HCT116 (cell line): ENCODE measurements at regions not wholly inside any gene's neighbourhood (a gene's known extent, or its start where the extent isn't known, plus 50 kb on each side); places are given as distances from the start of the nearest gene placed in this dataset.

Source experiments
- ATAC-seq: fragments of 200-7000 bp; cut with Tn5 transposase; 2 replicates; pipeline ENCODE4 v1.9.1; 2020; ENCODE audit warnings: mild to moderate bottlenecking, moderate library complexity
- BruUV-seq: library from RNA; stranded (reverse); fragments of 400-500 nt; replicated peaks from 2 replicates; lab custom pipeline; 2021; lab: Mats Ljungman, UMichigan
- CTCF ChIA-PET: fragments of 300-600 bp; sonication (Branson Sonifier 250); formaldehyde crosslinking; loops from one replicate; lab custom pipeline; 2021; ENCODE audit warnings: antibody characterized with exemption; lab: Charles Lee
- POLR2A ChIA-PET: fragments of 300-600, 350-600 bp; sonication (Branson Sonifier 250); formaldehyde crosslinking; loops from one replicate; lab custom pipeline; 2021; ENCODE audit warnings: antibody characterized with exemption; lab: Charles Lee
- RAD21 ChIA-PET, 2 experiments: fragments of 300-600 bp; sonication (Branson Sonifier 250); formaldehyde crosslinking; loops; one replicate each; lab custom pipeline; 2023; ENCODE audit warnings: low total read pairs in 2 of 2; ENCODE audit not compliant: uncharacterized antibody in 2 of 2, unreplicated experiment in 2 of 2, low non-redundant PET in 1 of 2; lab: Charles Lee
- DNase-seq: peaks from one replicate; pipeline ENCODE4 v3.0.0-alpha.2; 2010; ENCODE audit warnings: low read depth, low spot score
- H2AFZ ChIP-seq: fragments of 200-600 bp; shearing (Covaris generic), sonication (generic); 2 replicates; pipeline ENCODE4 v1.6.1; 2017; ENCODE audit warnings: low read depth, mixed run types, mixed read lengths, antibody characterized with exemption, low read length; ENCODE audit not compliant: poor library complexity, severe bottlenecking
- H3K27ac ChIP-seq: 2 replicates; pipeline ENCODE4 v1.5.1; 2012; ENCODE audit warnings: low read depth, low read length
- H3K27me3 ChIP-seq: fragments of 200-600 bp; sonication (generic); 2 replicates; pipeline ENCODE4 v1.6.1; 2016; ENCODE audit warnings: mixed run types, low read length, mixed read lengths; ENCODE audit not compliant: insufficient read depth
- H3K36me3 ChIP-seq, 2 experiments: fragments of 200-500 bp in 1 of 2; fragments of 200-600 bp in 1 of 2; sonication (Bioruptor generic) in 1 of 2; sonication (generic) in 1 of 2; 2 replicates each; pipeline versions ENCODE4 v1.5.1 to v1.6.1; 2014 to 2016; ENCODE audit warnings: low read length in 2 of 2, inconsistent platforms in 1 of 2, mixed read lengths in 1 of 2, mixed run types in 1 of 2; ENCODE audit not compliant: insufficient read depth in 2 of 2, control insufficient read depth in 1 of 2
- H3K4me1 ChIP-seq, 2 experiments: fragments of 200-600 bp in 1 of 2; sonication (generic) in 1 of 2; 2 replicates each; pipeline versions ENCODE4 v1.5.1 to v1.6.1; 2012 to 2017; ENCODE audit warnings: low read length in 2 of 2, inconsistent platforms in 1 of 2, mild to moderate bottlenecking in 1 of 2, mixed read lengths in 1 of 2, mixed run types in 1 of 2, moderate library complexity in 1 of 2; ENCODE audit not compliant: insufficient read depth in 2 of 2, control insufficient read depth in 1 of 2
- H3K4me2 ChIP-seq: fragments of 200-600 bp; sonication (generic); 2 replicates; pipeline ENCODE4 v1.6.1; 2017; ENCODE audit warnings: mixed run types, low read length, mixed read lengths
- H3K4me3 ChIP-seq, 2 experiments: fragments of 200-600 bp in 1 of 2; sonication (generic) in 1 of 2; replicated peaks in 1 of 2; 2 replicates each; pipeline ENCODE4 v1.5.1; 2011 to 2016; ENCODE audit warnings: low read length in 2 of 2, control low read depth in 1 of 2, low read depth in 1 of 2, mild to moderate bottlenecking in 1 of 2, mixed read lengths in 1 of 2, mixed run types in 1 of 2
- H3K79me2 ChIP-seq: fragments of 200-600 bp; sonication (generic); 2 replicates; pipeline ENCODE4 v1.6.1; 2017; ENCODE audit warnings: mild to moderate bottlenecking, mixed run types, low read length, moderate library complexity, mixed read lengths; ENCODE audit not compliant: insufficient read depth
- H3K9ac ChIP-seq: fragments of 200-600 bp; sonication (generic); 2 replicates; pipeline ENCODE4 v1.6.1; 2016; ENCODE audit warnings: low read length, mixed read lengths
- H3K9me2 ChIP-seq: fragments of 200-600 bp; sonication (generic), shearing (Covaris generic); 2 replicates; pipeline ENCODE4 v1.6.1; 2017; ENCODE audit warnings: mixed run types, mild to moderate bottlenecking, moderate library complexity; ENCODE audit not compliant: insufficient read depth
- H3K9me3 ChIP-seq, 2 experiments: fragments of 200-500 bp in 1 of 2; fragments of 200-600 bp in 1 of 2; sonication (Bioruptor generic) in 1 of 2; sonication (generic) in 1 of 2; 2 replicates each; pipeline ENCODE4 v1.6.1; 2014 to 2017; ENCODE audit warnings: low read length in 2 of 2, mixed read lengths in 2 of 2, inconsistent platforms in 1 of 2, low read depth in 1 of 2, mild to moderate bottlenecking in 1 of 2, mixed run types in 1 of 2, moderate library complexity in 1 of 2; ENCODE audit not compliant: control insufficient read depth in 1 of 2, insufficient read depth in 1 of 2
- H4K20me1 ChIP-seq: fragments of 200-600 bp; sonication (generic), shearing (Covaris generic); 2 replicates; pipeline ENCODE4 v1.6.1; 2017; ENCODE audit warnings: mixed run types, mild to moderate bottlenecking, moderate library complexity; ENCODE audit not compliant: insufficient read depth
- CBX3 ChIP-seq: IDR thresholded peaks from 2 replicates; pipeline ENCODE4 v1.6.1; 2012; ENCODE audit warnings: low read depth
- CEBPB ChIP-seq: IDR thresholded peaks from 2 replicates; pipeline ENCODE4 v1.6.1; 2012; ENCODE audit warnings: low read depth
- ELF1 ChIP-seq: IDR thresholded peaks from 2 replicates; pipeline ENCODE4 v1.6.1; 2012; ENCODE audit warnings: low read depth, borderline replicate concordance
- EZH2 ChIP-seq: fragments of 200-600 bp; sonication (generic); IDR thresholded peaks from 2 replicates; pipeline ENCODE4 v1.6.1; 2017; ENCODE audit warnings: antibody characterized with exemption, mixed run types
- EZH2phosphoT487 ChIP-seq: fragments of 200-600 bp; IDR thresholded peaks from 2 replicates; pipeline ENCODE4 v1.6.1; 2018; ENCODE audit warnings: antibody characterized with exemption, borderline replicate concordance
- FOSL1 ChIP-seq: IDR thresholded peaks from 2 replicates; pipeline ENCODE4 v1.6.1; 2012; ENCODE audit warnings: low read depth
- POLR2A ChIP-seq: IDR thresholded peaks from 2 replicates; pipeline ENCODE4 v1.7.0; 2011; ENCODE audit warnings: borderline replicate concordance; ENCODE audit not compliant: insufficient read depth, insufficient read length; ENCODE audit errors: extremely low read depth
- POLR2AphosphoS5 ChIP-seq: IDR thresholded peaks from 2 replicates; pipeline ENCODE4 v1.6.1; 2011; ENCODE audit warnings: mild to moderate bottlenecking, low read depth, low read length, moderate library complexity
- RAD21 ChIP-seq: IDR thresholded peaks from 2 replicates; pipeline ENCODE4 v1.6.1; 2012; ENCODE audit warnings: low read depth, mild to moderate bottlenecking
- SP1 ChIP-seq: IDR thresholded peaks from 2 replicates; pipeline ENCODE4 v1.6.1; 2012; ENCODE audit warnings: low read depth
- SRF ChIP-seq: IDR thresholded peaks from 2 replicates; pipeline ENCODE4 v1.6.1; 2012; ENCODE audit warnings: low read depth
- TCF7L2 ChIP-seq: IDR thresholded peaks from 2 replicates; pipeline ENCODE4 v1.7.0; 2011; ENCODE audit warnings: borderline replicate concordance, inconsistent platforms; ENCODE audit not compliant: insufficient read depth, insufficient read length; ENCODE audit errors: extremely low read depth
- ZFX ChIP-seq: fragments of 450-650 bp; IDR thresholded peaks from 2 replicates; pipeline ENCODE4 v1.6.1; 2017
- ZNF274 ChIP-seq: fragments of 200-500 bp; sonication (Bioruptor generic); IDR thresholded peaks from 2 replicates; pipeline ENCODE4 v1.6.1; 2014; ENCODE audit warnings: mild to moderate bottlenecking, low read depth, low read length, inconsistent platforms
- intact Hi-C: fragments of 100-400 bp; cut with micrococcal nuclease; formaldehyde crosslinking; loops from 2 replicates; pipeline ENCODE4 v1.10.0; 2022
- TF ChIP-seq, protein P1 (sequence below): IDR thresholded peaks from 2 replicates; pipeline ENCODE4 v1.6.1; 2011; ENCODE audit warnings: mild to moderate bottlenecking, low read length, moderate library complexity; ENCODE audit not compliant: insufficient replicate concordance; ENCODE audit errors: extremely low read depth
- TF ChIP-seq, protein P2 (sequence below): IDR thresholded peaks from 2 replicates; pipeline ENCODE4 v1.6.1; 2012
- TF ChIP-seq, protein P3 (sequence below): IDR thresholded peaks from 2 replicates; pipeline ENCODE4 v1.6.1; 2012

DNA sequence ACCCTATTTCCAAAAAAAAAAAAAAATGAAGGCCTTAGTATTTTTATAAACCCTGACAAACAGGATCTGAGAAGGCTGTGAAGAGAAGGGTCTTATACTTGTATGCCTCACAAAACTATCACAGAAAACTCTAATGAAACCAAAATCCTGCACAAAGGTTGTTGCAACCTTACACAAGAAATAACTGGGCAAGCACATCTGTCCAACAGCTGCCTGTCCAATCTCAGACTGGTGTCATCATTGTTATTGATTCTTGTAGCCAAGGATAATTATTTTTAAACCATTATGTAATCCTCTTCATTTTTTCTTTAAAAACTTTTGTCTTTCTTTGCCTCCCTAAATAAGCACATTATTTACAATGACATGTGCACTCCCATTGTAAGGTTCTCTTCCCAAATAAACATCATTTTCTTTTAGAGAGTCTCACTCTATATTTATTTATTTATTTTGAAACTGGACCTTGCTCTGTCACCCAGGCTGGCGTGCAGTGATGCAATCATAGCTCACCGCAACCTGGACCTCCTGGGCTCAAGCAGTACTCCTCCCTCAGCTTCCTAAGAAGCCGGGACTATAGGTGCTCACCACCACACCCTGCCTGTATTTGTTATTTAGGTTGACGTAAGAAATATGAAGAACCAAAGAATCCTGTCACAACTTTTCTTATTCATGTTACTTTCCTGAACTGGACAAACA, 697.1 kb downstream of the DOK5 start:
- Histone ChIP-seq H3K9me3 (peaks cover 10 to 14% of the 10 kb centered on the region in 2 experiments; a peak in 2 of 4 replicates), H3K4me1 (no peaks in the 10 kb centered on the region), H3K4me3 (no peak overlapping the region), H2AFZ (no peak overlapping the region), H4K20me1 (no peaks in the 10 kb centered on the region), H3K27ac (no peak overlapping the region), H3K9ac (no peak overlapping the region), H3K36me3 (no peaks in the 10 kb centered on the region), H3K9me2 (no peaks in the 10 kb centered on the region), H3K79me2 (no peaks in the 10 kb centered on the region), H3K4me2 (no peak overlapping the region), H3K27me3 (no peaks in the 10 kb centered on the region)
- ATAC-seq (no peak), DNase-seq (no peak)
- BruUV-seq: no TSS peak
- intact Hi-C loops: no loop called here
- ChIA-PET RAD21 (no interaction called here), CTCF (no interaction called here), POLR2A (no interaction called here)
- no peak for TF ChIP-seq TCF7L2
- TF ChIP-seq, protein P1, sequence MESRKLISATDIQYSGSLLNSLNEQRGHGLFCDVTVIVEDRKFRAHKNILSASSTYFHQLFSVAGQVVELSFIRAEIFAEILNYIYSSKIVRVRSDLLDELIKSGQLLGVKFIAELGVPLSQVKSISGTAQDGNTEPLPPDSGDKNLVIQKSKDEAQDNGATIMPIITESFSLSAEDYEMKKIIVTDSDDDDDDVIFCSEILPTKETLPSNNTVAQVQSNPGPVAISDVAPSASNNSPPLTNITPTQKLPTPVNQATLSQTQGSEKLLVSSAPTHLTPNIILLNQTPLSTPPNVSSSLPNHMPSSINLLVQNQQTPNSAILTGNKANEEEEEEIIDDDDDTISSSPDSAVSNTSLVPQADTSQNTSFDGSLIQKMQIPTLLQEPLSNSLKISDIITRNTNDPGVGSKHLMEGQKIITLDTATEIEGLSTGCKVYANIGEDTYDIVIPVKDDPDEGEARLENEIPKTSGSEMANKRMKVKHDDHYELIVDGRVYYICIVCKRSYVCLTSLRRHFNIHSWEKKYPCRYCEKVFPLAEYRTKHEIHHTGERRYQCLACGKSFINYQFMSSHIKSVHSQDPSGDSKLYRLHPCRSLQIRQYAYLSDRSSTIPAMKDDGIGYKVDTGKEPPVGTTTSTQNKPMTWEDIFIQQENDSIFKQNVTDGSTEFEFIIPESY: no peak
- TF ChIP-seq FOSL1: no peak
- TF ChIP-seq POLR2AphosphoS5: no peak
- TF ChIP-seq POLR2A: no peak
- TF ChIP-seq ZFX: no peak
- no peak for TF ChIP-seq RAD21
- TF ChIP-seq SRF: no peak
- no peak for TF ChIP-seq SP1
- no peak for TF ChIP-seq CEBPB
- TF ChIP-seq CBX3: no peak
- TF ChIP-seq, protein P2, sequence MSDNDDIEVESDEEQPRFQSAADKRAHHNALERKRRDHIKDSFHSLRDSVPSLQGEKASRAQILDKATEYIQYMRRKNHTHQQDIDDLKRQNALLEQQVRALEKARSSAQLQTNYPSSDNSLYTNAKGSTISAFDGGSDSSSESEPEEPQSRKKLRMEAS: no peak
- no peak for TF ChIP-seq EZH2phosphoT487
- TF ChIP-seq, protein P3, sequence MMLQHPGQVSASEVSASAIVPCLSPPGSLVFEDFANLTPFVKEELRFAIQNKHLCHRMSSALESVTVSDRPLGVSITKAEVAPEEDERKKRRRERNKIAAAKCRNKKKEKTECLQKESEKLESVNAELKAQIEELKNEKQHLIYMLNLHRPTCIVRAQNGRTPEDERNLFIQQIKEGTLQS: no peak
- TF ChIP-seq EZH2: no peak
- TF ChIP-seq ELF1: no peak
- TF ChIP-seq ZNF274: no peak
